ENCODE measurements at regions not wholly inside any gene's neighbourhood (a gene's known extent, or its start where the extent isn't known, plus 50 kb on each side); places are given as distances from the start of the nearest gene placed in this dataset.

DNA sequence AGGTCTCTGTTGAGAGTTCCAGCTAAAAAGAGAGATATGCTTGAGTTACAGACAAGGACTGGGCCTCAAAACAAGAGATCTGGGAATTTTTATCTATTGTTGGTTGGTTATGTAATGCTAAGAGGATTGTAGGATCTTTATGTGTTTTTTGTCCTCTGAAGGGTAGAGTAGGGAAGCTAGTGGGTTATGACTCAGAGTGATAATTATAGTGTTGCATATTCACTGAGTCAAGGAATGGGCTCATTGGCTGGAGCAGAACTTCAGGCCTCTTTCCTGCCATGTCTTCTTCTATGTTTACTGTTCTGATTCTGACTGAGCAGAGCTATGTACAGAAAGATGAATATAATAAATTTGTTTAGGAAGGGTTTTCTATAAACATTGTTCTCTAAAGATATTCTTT lies 66.1 kb upstream of the NOX3 start:
- Histone ChIP-seq H3K9me3 (ENCODE audit: control insufficient read depth, insufficient read depth, low read depth, low read length) (no peaks in the 10 kb centered on the region), H3K4me3 (ENCODE audit: low read depth, low read length) (no peak overlapping the region), H3K27ac (ENCODE audit: low read depth, low read length) (no peak overlapping the region), H3K36me3 (ENCODE audit: control insufficient read depth, insufficient read depth, low read length) (no peaks in the 10 kb centered on the region), H3K27me3 (ENCODE audit: control insufficient read depth, insufficient read depth, low read length) (no peaks in the 10 kb centered on the region), H3K4me1 (ENCODE audit: control insufficient read depth, insufficient read depth, low read length) (peaks cover 11% of the 10 kb centered on the region), H3K9ac (ENCODE audit: low read length) (no peak overlapping the region)

DNA sequence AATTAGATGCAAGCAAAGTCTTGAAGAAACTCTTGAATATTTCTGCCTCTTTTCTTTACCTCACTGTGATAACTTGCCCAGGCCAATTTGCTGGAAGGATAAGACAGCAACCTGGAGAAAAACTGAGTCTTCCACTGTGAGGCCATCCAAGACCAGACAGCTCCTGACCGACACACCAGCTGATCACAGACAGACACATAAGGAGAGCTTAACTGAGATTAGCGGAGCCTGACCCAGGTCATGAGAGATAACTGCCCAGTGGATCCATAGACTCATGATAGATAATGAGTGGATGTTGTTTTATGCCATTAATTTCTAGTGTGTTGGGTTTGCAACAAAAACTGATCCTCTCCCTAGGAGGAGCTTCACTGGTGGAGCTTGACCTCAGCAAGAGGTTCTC lies 64.4 kb upstream of the NOX3 start:
- Histone ChIP-seq H3K27me3 (ENCODE audit: control insufficient read depth, insufficient read depth, low read length) (no peaks in the 10 kb centered on the region), H3K9me3 (ENCODE audit: control insufficient read depth, insufficient read depth, low read depth, low read length) (no peaks in the 10 kb centered on the region), H3K36me3 (ENCODE audit: control insufficient read depth, insufficient read depth, low read length) (no peaks in the 10 kb centered on the region), H3K4me3 (ENCODE audit: low read depth, low read length) (no peak overlapping the region), H3K27ac (ENCODE audit: low read depth, low read length) (no peak overlapping the region), H3K4me1 (ENCODE audit: control insufficient read depth, insufficient read depth, low read length) (peaks cover 11% of the 10 kb centered on the region), H3K9ac (ENCODE audit: low read length) (no peak overlapping the region)

DNA sequence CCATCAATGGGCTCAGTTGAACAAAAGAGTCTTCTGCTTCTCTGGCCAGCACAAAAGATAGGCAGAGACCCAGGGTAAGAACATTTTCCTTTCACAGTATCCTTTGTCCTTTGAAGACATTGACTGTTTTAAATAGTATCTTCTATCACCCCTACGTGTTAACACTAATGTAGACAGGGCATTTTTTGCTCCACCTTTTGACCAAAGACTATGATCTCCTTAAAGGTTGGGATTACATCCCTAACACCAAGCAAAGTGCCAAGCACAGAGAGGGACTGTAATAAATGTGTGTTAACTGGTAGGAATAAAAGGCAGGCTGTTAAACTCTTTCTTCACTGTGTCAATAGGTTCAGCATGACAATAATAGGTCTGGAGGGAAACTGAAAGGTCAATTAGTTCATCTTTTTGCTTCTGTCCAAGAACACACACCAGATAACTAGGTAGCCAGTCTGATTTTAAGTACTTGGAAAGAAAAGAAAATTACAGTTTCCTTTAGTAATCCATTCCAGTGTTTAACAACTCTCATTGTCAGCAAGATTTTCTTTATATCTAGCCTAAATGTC lies 63.6 kb upstream of the NOX3 start:
- H3K27ac ChIP-seq (ENCODE audit: low read depth, low read length), result no peak overlapping the region
- H3K4me3 ChIP-seq (ENCODE audit: low read depth, low read length), result no peak overlapping the region
- no peaks in the 10 kb centered on the region for H3K36me3 ChIP-seq (ENCODE audit: control insufficient read depth, insufficient read depth, low read length)
- peaks cover 4% of the 10 kb centered on the region; the same call in 1 of the 2 replicates for H3K9me3 ChIP-seq (ENCODE audit: control insufficient read depth, insufficient read depth, low read depth, low read length)
- no peak overlapping the region for H3K9ac ChIP-seq (ENCODE audit: low read length)
- H3K4me1 ChIP-seq (ENCODE audit: control insufficient read depth, insufficient read depth, low read length), result peaks cover 10% of the 10 kb centered on the region
- H3K27me3 ChIP-seq (ENCODE audit: control insufficient read depth, insufficient read depth, low read length), result no peaks in the 10 kb centered on the region

DNA sequence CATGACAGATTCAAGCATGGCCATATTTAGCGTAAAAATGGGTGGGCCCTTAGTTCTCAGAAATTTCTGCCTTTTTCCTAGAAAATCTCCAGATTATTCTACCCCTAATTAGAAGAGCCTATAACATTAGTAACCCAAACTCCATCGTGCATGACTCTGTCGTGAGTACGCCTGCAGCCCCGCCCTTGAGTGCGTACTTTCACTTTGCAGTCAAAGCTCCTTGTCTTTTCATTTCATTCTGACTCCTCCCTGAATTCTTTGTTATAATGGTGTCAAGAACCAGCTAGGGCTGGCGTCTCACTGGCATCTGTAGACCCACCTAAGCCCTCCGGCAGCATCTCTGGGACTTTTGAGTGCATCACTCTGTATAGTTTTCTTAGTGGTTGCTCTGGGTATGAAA lies 61.7 kb upstream of the NOX3 start:
- Histone ChIP-seq H3K36me3 (ENCODE audit: control insufficient read depth, insufficient read depth, low read length) (no peaks in the 10 kb centered on the region), H3K27ac (ENCODE audit: low read depth, low read length) (no peak overlapping the region), H3K9me3 (ENCODE audit: control insufficient read depth, insufficient read depth, low read depth, low read length) (peaks cover 4% of the 10 kb centered on the region; the same call in 1 of the 2 replicates), H3K4me1 (ENCODE audit: control insufficient read depth, insufficient read depth, low read length) (no peaks in the 10 kb centered on the region), H3K4me3 (ENCODE audit: low read depth, low read length) (no peak overlapping the region), H3K27me3 (ENCODE audit: control insufficient read depth, insufficient read depth, low read length) (no peaks in the 10 kb centered on the region), H3K9ac (ENCODE audit: low read length) (no peak overlapping the region)

DNA sequence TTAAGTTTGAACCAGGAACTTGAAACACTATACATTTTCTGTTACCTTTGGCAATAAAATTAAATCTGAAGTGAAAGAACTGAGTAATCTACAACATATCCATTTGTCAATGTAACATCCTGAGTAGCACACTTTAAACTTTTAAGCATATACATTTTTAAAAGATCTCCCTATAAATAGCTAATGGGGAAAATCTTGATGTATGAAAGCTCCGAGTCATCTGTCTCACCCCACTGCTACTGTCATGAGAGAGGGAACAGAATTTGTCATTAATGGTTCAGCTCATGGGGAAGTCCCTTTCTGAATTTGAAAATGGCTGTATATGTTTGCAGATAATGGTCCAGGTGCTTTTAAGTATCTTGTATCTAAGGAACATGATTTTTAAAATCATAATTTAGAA lies 55.2 kb upstream of the NOX3 start:
- Histone ChIP-seq H3K4me3 (ENCODE audit: low read depth, low read length) (no peak overlapping the region), H3K27ac (ENCODE audit: low read depth, low read length) (no peak overlapping the region), H3K4me1 (ENCODE audit: control insufficient read depth, insufficient read depth, low read length) (no peaks in the 10 kb centered on the region), H3K27me3 (ENCODE audit: control insufficient read depth, insufficient read depth, low read length) (no peaks in the 10 kb centered on the region), H3K9ac (ENCODE audit: low read length) (no peak overlapping the region), H3K9me3 (ENCODE audit: control insufficient read depth, insufficient read depth, low read depth, low read length) (peaks cover 4% of the 10 kb centered on the region; the same call in 1 of the 2 replicates), H3K36me3 (ENCODE audit: control insufficient read depth, insufficient read depth, low read length) (no peaks in the 10 kb centered on the region)

DNA sequence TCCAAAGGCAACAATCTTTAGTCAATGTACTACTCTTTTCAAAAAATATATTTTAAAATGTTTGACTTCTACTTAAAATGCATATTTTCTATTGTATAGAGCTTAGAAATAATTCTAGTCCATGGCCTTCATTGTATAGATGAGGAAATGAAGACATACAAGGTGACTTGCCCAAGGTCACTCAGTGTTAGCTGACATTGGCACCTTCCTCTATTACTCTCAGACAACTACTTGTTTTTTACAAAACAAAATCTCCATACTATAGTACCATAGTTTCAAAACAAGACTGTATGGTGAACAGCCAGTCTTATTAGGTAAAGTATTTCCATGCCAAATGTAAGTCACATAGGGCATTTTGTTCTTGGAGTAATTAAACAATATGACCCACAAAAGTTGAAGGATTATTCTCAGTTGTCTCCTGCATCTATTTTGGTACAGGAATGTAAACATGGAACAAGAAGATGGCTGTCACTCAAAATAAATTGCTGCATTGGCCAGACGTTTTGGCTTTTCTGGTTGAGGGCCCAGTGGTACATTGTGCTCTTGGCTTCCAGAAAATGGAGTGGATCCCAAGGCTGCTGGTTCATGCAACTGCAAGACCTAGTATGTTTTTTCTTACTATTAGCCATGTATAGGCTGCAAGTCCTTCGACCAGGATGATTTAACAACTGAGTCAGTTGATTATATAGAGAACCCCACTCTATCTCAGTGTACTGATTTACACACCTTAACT lies 54.3 kb upstream of the NOX3 start:
- no peaks in the 10 kb centered on the region for H3K36me3 ChIP-seq (ENCODE audit: control insufficient read depth, insufficient read depth, low read length)
- H3K4me3 ChIP-seq (ENCODE audit: low read depth, low read length), result no peak overlapping the region
- H3K27me3 ChIP-seq (ENCODE audit: control insufficient read depth, insufficient read depth, low read length), result no peaks in the 10 kb centered on the region
- H3K27ac ChIP-seq (ENCODE audit: low read depth, low read length), result no peak overlapping the region
- no peak overlapping the region for H3K9ac ChIP-seq (ENCODE audit: low read length)
- no peaks in the 10 kb centered on the region for H3K4me1 ChIP-seq (ENCODE audit: control insufficient read depth, insufficient read depth, low read length)
- peaks cover 4% of the 10 kb centered on the region; the same call in 1 of the 2 replicates for H3K9me3 ChIP-seq (ENCODE audit: control insufficient read depth, insufficient read depth, low read depth, low read length)

DNA sequence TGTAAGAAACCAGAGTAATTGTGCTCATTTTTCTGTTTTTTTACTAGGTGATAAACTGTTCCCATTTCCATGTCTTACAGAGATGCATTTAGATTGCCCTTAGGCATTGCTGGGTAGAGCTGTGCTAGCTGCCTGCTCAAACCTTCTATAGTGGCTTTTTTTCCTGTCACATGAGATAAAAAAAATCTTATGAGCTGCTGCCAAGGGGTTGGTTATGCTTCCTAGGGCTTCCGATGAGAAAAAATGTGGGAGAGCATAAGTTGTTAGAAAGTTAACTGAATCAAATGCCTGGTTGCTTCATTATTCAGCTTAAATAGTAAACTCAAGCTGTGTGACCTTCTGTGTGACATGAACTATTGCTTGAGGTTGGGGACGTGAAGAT lies 50.0 kb upstream of the NOX3 start:
- Histone ChIP-seq H3K4me3 (ENCODE audit: low read depth, low read length) (no peak overlapping the region), H3K4me1 (ENCODE audit: control insufficient read depth, insufficient read depth, low read length) (no peaks in the 10 kb centered on the region), H3K27ac (ENCODE audit: low read depth, low read length) (no peak overlapping the region), H3K9me3 (ENCODE audit: control insufficient read depth, insufficient read depth, low read depth, low read length) (no peaks in the 10 kb centered on the region; the same call in 1 of the 2 replicates), H3K27me3 (ENCODE audit: control insufficient read depth, insufficient read depth, low read length) (no peaks in the 10 kb centered on the region), H3K36me3 (ENCODE audit: control insufficient read depth, insufficient read depth, low read length) (no peaks in the 10 kb centered on the region), H3K9ac (ENCODE audit: low read length) (no peak overlapping the region)
